Left lung (tissue), 4 donors: ENCODE measurements at regions not wholly inside any gene's neighbourhood (a gene's known extent, or its start where the extent isn't known, plus 50 kb on each side); places are given as distances from the start of the nearest gene placed in this dataset.

Experiments used
- ATAC-seq: fragments of 200-7000 bp; cut with Tn5 transposase; one replicate; pipeline ENCODE4 v1.9.1; 2020; ENCODE audit warnings: moderate library complexity
- DNase-seq, 4 donors: peaks; one replicate each; pipeline ENCODE4 v3.0.0-alpha.2; 2013 to 2020
- H3K27ac ChIP-seq, 2 donors: fragments of 200-600 bp; sonication (generic) in 1 of 2; one replicate each; pipeline versions ENCODE4 v1.5.0 to v1.8.0; 2020 to 2021
- H3K27me3 ChIP-seq, 2 donors: fragments of 200-600 bp; sonication (generic) in 1 of 2; one replicate each; pipeline versions ENCODE4 v1.5.0 to v1.8.0; 2020 to 2021
- H3K36me3 ChIP-seq, 2 donors: fragments of 200-600 bp; sonication (generic) in 1 of 2; one replicate each; pipeline versions ENCODE4 v1.5.0 to v1.8.0; 2020 to 2021
- H3K4me1 ChIP-seq, 2 donors: fragments of 200-600 bp; one replicate each; pipeline ENCODE4 v1.8.0; 2021
- H3K4me3 ChIP-seq, 2 donors: fragments of 200-600 bp; sonication (generic) in 1 of 2; one replicate each; pipeline versions ENCODE4 v1.5.0 to v1.8.0; 2020 to 2021; ENCODE audit warnings: mild to moderate bottlenecking in 1 of 2
- H3K9me3 ChIP-seq, 2 donors: fragments of 200-600 bp; sonication (generic) in 1 of 2; one replicate each; pipeline versions ENCODE4 v1.5.0 to v1.8.0; 2020 to 2021
- CTCF ChIP-seq, 2 donors: fragments of 200-600 bp; sonication (generic) in 1 of 2; IDR thresholded peaks; one replicate each; pipeline versions ENCODE4 v1.5.0 to v1.8.0; 2021; ENCODE audit warnings: antibody characterized with exemption in 2 of 2
- intact Hi-C, 2 donors: fragments of 100-400 bp; cut with DNase I; formaldehyde crosslinking; loops; one replicate each; pipeline versions ENCODE4 v1.11.2 to v1.14.2; 2022
- donor health status: DM: no; HTN: yes; CAD: no.
- donor health status: DM: no; HTN: no; CAD: no.

DNA sequence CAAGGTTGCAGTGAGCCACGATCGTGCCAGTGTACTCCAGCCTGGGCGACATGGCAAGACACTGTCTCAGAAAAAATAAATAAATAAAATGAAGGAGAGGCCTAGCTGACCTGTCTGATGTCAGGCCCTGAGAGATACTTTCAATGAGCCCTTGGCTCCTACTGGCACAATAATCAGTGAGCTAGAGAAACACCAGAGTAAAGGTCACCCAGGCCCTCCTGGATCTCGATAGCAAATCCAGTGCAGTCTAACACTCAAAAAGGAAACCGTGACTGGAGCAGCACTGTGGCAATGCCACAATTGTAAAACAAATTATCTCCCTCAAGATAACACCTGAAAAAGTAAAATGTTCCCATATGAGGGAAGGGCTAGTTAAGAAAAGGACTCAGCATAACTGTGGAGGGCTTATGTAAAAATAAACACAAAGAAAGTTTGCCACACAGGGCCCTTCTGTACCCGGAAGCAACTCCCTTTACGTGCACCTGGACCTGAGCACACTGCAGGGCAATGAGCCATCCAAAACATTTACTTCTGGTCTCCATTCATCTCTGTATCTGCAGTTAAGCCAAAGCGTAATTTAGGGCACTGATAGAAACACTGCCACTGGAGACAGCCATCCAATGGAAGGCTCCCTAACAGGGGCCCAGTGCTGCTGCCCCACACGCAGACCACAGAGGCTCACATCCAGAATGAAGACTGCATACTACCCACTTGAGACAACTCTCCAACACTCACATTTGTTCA, 293.1 kb upstream of the HSFY2 start:
- Histone ChIP-seq H3K4me1 (no peaks in the 10 kb centered on the region), H3K4me3 (no peak overlapping the region), H3K27ac (no peak overlapping the region), H3K27me3 (no peaks in the 10 kb centered on the region), H3K9me3 (no peaks in the 10 kb centered on the region), H3K36me3 (no peaks in the 10 kb centered on the region)
- DNase-seq (no peak), ATAC-seq (no peak)
- TF ChIP-seq CTCF (IDR thresholded peaks at IDR 0.05): no peak
- intact Hi-C loops: no loop called here

- Histone ChIP-seq H3K4me1 (no peaks in the 10 kb centered on the region), H3K4me3 (no peak overlapping the region), H3K27ac (no peak overlapping the region), H3K36me3 (no peaks in the 10 kb centered on the region), H3K27me3 (no peaks in the 10 kb centered on the region), H3K9me3 (no peaks in the 10 kb centered on the region)
- intact Hi-C loops: no loop called here
- DNase-seq: no peak
- no peak for ATAC-seq
- TF ChIP-seq CTCF (IDR thresholded peaks at IDR 0.05): no peak
These were observed 291.6 kb upstream of the HSFY2 start for GRCh38 chrY:19065119-19065518.

DNA sequence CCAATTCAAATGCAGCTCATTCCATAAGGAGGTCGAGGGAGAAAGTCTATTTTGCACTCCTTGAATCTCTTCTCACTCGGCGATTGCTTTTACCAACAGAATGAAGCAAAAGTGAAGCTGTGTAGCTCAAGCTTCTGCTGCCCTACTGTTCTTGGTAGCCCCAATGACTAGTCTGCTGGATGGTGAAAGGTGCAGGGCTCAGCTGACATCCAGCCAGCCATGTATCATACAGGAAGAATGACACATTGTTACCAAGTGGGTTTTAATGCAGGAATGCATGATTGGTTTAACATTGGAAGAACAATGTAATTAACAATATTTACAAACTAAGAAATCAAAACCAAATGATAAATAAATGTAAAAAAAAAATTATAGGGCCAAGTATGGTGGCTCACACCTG, 286.2 kb upstream of the HSFY2 start:
- H3K4me1 ChIP-seq: no peaks in the 10 kb centered on the region
- H3K27ac ChIP-seq: no peak overlapping the region
- ATAC-seq: no peak
- no peaks in the 10 kb centered on the region for H3K27me3 ChIP-seq
- TF ChIP-seq CTCF (IDR thresholded peaks at IDR 0.05): no peak
- H3K36me3 ChIP-seq: no peaks in the 10 kb centered on the region
- H3K4me3 ChIP-seq: no peak overlapping the region
- H3K9me3 ChIP-seq: no peaks in the 10 kb centered on the region
- no peak for DNase-seq
- intact Hi-C loops: no loop called here

GRCh38 chrY:19058831-19059370, 285.4 kb upstream of the HSFY2 start:
- Histone ChIP-seq H3K36me3 (no peaks in the 10 kb centered on the region), H3K27ac (no peak overlapping the region), H3K4me1 (no peaks in the 10 kb centered on the region), H3K4me3 (no peak overlapping the region), H3K9me3 (no peaks in the 10 kb centered on the region), H3K27me3 (no peaks in the 10 kb centered on the region)
- intact Hi-C loops: no loop called here
- TF ChIP-seq CTCF (IDR thresholded peaks at IDR 0.05): no peak
- ATAC-seq: no peak
- DNase-seq: no peak

DNA sequence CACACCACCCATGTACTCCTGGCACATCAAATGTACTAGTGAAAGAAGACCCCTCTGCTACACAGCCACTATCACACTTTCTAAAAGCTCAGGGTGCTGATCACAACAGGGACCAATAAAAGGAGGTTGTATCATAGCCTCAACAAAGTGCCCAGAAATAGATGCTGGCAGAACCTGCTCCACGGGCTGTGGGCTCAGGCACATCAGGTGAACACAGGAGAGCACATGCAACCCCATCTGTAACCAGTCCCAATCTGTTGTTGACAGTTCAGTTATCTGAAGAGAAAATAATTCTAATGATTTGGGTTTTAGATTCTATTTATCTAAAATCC, 282.6 kb upstream of the HSFY2 start:
- no peak overlapping the region for H3K4me3 ChIP-seq
- H3K27me3 ChIP-seq: no peaks in the 10 kb centered on the region
- ATAC-seq (no peak), DNase-seq (peak in 1 of 4 donors; percentile 29)
- no peaks in the 10 kb centered on the region for H3K4me1 ChIP-seq
- intact Hi-C loops: no loop called here
- H3K36me3 ChIP-seq: no peaks in the 10 kb centered on the region
- no peak overlapping the region for H3K27ac ChIP-seq
- no peak for TF ChIP-seq CTCF (IDR thresholded peaks at IDR 0.05)
- H3K9me3 ChIP-seq: no peaks in the 10 kb centered on the region
